DLD1 (cell line): ENCODE measurements at regions not wholly inside any gene's neighbourhood (a gene's known extent, or its start where the extent isn't known, plus 50 kb on each side); places are given as distances from the start of the nearest gene placed in this dataset.
"Not testable (repeated sequence)": the region's sequence is repeated elsewhere in the genome, so short reads cannot be mapped to it uniquely, and the experiment has no call there.

Source experiments
- in situ Hi-C: cut with HindIII; loops from 2 replicates; pipeline ENCODE4 v1.10.0; 2017; ENCODE audit warnings: low sequenced_read_pairs

- in situ Hi-C loops: no loop called here
These were observed 120.5 kb downstream of the PMAIP1 start for GRCh38 chr18:60020107-60020925.

GRCh38 chr18:60019463-60019840, 119.7 kb downstream of the PMAIP1 start:
- in situ Hi-C loops: no loop called here

GRCh38 chr18:60018618-60019462, 119.0 kb downstream of the PMAIP1 start:
- in situ Hi-C loops: no loop called here

- in situ Hi-C loops: not testable (repeated sequence)
These were observed 118.3 kb downstream of the PMAIP1 start for GRCh38 chr18:60018134-60018533.

GRCh38 chr18:60017371-60017770, 117.6 kb downstream of the PMAIP1 start:
- in situ Hi-C loops: no loop called here

GRCh38 chr18:60015826-60016225, 116.0 kb downstream of the PMAIP1 start:
- in situ Hi-C loops: not testable (repeated sequence)

GRCh38 chr18:60013148-60013547, 113.4 kb downstream of the PMAIP1 start:
- in situ Hi-C loops: not testable (repeated sequence)

- in situ Hi-C loops: no loop called here
These were observed 111.2 kb downstream of the PMAIP1 start for GRCh38 chr18:60010984-60011383.

- in situ Hi-C loops: no loop called here
These were observed 110.7 kb downstream of the PMAIP1 start for GRCh38 chr18:60010513-60010912.

GRCh38 chr18:60007661-60008060, 107.9 kb downstream of the PMAIP1 start:
- in situ Hi-C loops: no loop called here

GRCh38 chr18:60003610-60004185, 103.9 kb downstream of the PMAIP1 start:
- in situ Hi-C loops: no loop called here

GRCh38 chr18:59996370-59996966, 96.7 kb downstream of the PMAIP1 start:
- in situ Hi-C loops: loop anchor here (25.0 kb wide), 2 partner anchors 416 to 566 kb away; no protein-coding TSS in a partner anchor

GRCh38 chr18:59994357-59994756, 94.6 kb downstream of the PMAIP1 start:
- in situ Hi-C loops: loop anchor here (25.0 kb wide), 2 partner anchors 418 to 568 kb away; no protein-coding TSS in a partner anchor

GRCh38 chr18:59993560-59993959, 93.8 kb downstream of the PMAIP1 start:
- in situ Hi-C loops: loop anchor here (25.0 kb wide), 2 partner anchors 419 to 569 kb away; no protein-coding TSS in a partner anchor

GRCh38 chr18:59990121-59990823, 90.5 kb downstream of the PMAIP1 start:
- in situ Hi-C loops: loop anchor here (25.0 kb wide), 2 partner anchors 422 to 572 kb away; no protein-coding TSS in a partner anchor

- in situ Hi-C loops: loop anchor here (25.0 kb wide), 2 partner anchors 424 to 574 kb away; no protein-coding TSS in a partner anchor
These were observed 88.4 kb downstream of the PMAIP1 start for GRCh38 chr18:59988098-59988706.

- in situ Hi-C loops: loop anchor here (25.0 kb wide), 2 partner anchors 425 to 575 kb away; no protein-coding TSS in a partner anchor
These were observed 87.3 kb downstream of the PMAIP1 start for GRCh38 chr18:59987102-59987501.

GRCh38 chr18:59986139-59986538, 86.3 kb downstream of the PMAIP1 start:
- in situ Hi-C loops: loop anchor here (25.0 kb wide), 2 partner anchors 426 to 576 kb away; no protein-coding TSS in a partner anchor

- in situ Hi-C loops: loop anchor here (25.0 kb wide), 2 partner anchors 427 to 577 kb away; no protein-coding TSS in a partner anchor
These were observed 85.5 kb downstream of the PMAIP1 start for GRCh38 chr18:59985289-59985688.
